ENCODE measurements at regions not wholly inside any gene's neighbourhood (a gene's known extent, or its start where the extent isn't known, plus 50 kb on each side); places are given as distances from the start of the nearest gene placed in this dataset.
A peak's percentile ranks its signal among the peaks of the same experiment; 100 is the strongest.

GRCh38 chr6:141540207-141540606 is 592.5 kb upstream of the GJE1 start:
- Mint-ChIP-seq H3K36me3 (ENCODE audit: low read depth) (no peaks in the 10 kb centered on the region), H3K27me3 (ENCODE audit: insufficient read depth) (no peaks in the 10 kb centered on the region; the same call in 1 of the 2 replicates), H3K27ac (no peak overlapping the region), H3K4me3 (no peak overlapping the region), H3K9me3 (no peaks in the 10 kb centered on the region), H3K4me1 (ENCODE audit: low read depth) (peaks cover 25% of the 10 kb centered on the region)
- no peak for TF ChIP-seq CTCF (IDR thresholded peaks at IDR 0.05)
- DNase-seq, result no peak

- Mint-ChIP-seq H3K27ac (peak overlapping the region; percentile 22; the same call in 1 of the 2 replicates), H3K36me3 (ENCODE audit: low read depth) (no peaks in the 10 kb centered on the region), H3K4me1 (ENCODE audit: low read depth) (peaks cover 25% of the 10 kb centered on the region), H3K4me3 (no peak overlapping the region), H3K9me3 (no peaks in the 10 kb centered on the region), H3K27me3 (ENCODE audit: insufficient read depth) (no peaks in the 10 kb centered on the region; the same call in 1 of the 2 replicates)
- TF ChIP-seq CTCF (IDR thresholded peaks at IDR 0.05), result no peak
- DNase-seq, result no peak
Observed at GRCh38 chr6:141539617-141540016, 593.1 kb upstream of the GJE1 start.

- Mint-ChIP-seq H3K4me3 (no peak overlapping the region), H3K9me3 (peaks cover 7% of the 10 kb centered on the region), H3K27me3 (ENCODE audit: insufficient read depth) (no peaks in the 10 kb centered on the region), H3K27ac (no peak overlapping the region), H3K4me1 (ENCODE audit: low read depth) (no peaks in the 10 kb centered on the region), H3K36me3 (ENCODE audit: low read depth) (peaks cover 4% of the 10 kb centered on the region; the same call in 1 of the 2 replicates)
- no peak for DNase-seq
- no peak for TF ChIP-seq CTCF (IDR thresholded peaks at IDR 0.05)
Observed at GRCh38 chr6:141532211-141532610, 600.5 kb upstream of the GJE1 start.

- H3K9me3 Mint-ChIP-seq, result peaks cover 7% of the 10 kb centered on the region
- TF ChIP-seq CTCF (IDR thresholded peaks at IDR 0.05), result no peak
- DNase-seq, result no peak
- H3K27ac Mint-ChIP-seq, result no peak overlapping the region
- H3K4me3 Mint-ChIP-seq, result no peak overlapping the region
- no peaks in the 10 kb centered on the region for H3K27me3 Mint-ChIP-seq (ENCODE audit: insufficient read depth)
- H3K4me1 Mint-ChIP-seq (ENCODE audit: low read depth), result no peaks in the 10 kb centered on the region
- H3K36me3 Mint-ChIP-seq (ENCODE audit: low read depth), result peaks cover 4% of the 10 kb centered on the region; the same call in 1 of the 2 replicates
Observed at GRCh38 chr6:141531040-141531439, 601.7 kb upstream of the GJE1 start.

GRCh38 chr6:141528596-141528995 is 604.1 kb upstream of the GJE1 start:
- Mint-ChIP-seq H3K36me3 (ENCODE audit: low read depth) (peaks cover 4% of the 10 kb centered on the region; the same call in 1 of the 2 replicates), H3K4me1 (ENCODE audit: low read depth) (no peaks in the 10 kb centered on the region), H3K27me3 (ENCODE audit: insufficient read depth) (no peaks in the 10 kb centered on the region), H3K4me3 (no peak overlapping the region), H3K27ac (no peak overlapping the region), H3K9me3 (peaks cover 7% of the 10 kb centered on the region)
- TF ChIP-seq CTCF (IDR thresholded peaks at IDR 0.05), result no peak
- no peak for DNase-seq

DNA sequence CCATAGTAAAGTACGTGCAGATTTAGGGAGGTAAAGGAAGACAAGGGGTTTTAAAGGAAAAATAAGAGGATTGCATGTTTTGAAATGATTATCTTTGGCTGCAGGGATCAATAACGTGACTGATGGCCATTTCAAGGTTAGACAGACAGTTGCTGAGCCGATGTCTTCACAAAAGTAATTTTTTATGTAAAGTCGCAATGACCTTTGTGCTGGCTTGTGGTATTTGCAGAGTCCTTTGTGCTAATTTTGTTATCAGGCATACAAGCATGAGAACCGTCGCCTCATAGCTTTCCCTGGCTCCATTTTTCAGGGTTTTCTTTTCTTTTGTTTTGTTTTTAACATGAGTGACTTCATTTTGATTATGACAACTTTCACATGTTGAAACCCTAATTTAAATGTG is 605.7 kb upstream of the GJE1 start:
- Mint-ChIP-seq H3K27me3 (ENCODE audit: insufficient read depth) (no peaks in the 10 kb centered on the region; the same call in 1 of the 2 replicates), H3K4me3 (no peak overlapping the region), H3K9me3 (peaks cover 4% of the 10 kb centered on the region), H3K27ac (no peak overlapping the region), H3K4me1 (ENCODE audit: low read depth) (no peaks in the 10 kb centered on the region), H3K36me3 (ENCODE audit: low read depth) (peaks cover 4% of the 10 kb centered on the region; the same call in 1 of the 2 replicates)
- TF ChIP-seq CTCF (IDR thresholded peaks at IDR 0.05), result no peak
- DNase-seq, result no peak

Measured in HFFc6 (cell line).